Endothelial cell of umbilical vein (primary cell): ENCODE measurements at regions not wholly inside any gene's neighbourhood (a gene's known extent, or its start where the extent isn't known, plus 50 kb on each side); places are given as distances from the start of the nearest gene placed in this dataset.

Experiments used
- BruUV-seq: library from RNA; stranded (reverse); fragments of 400-500 nt; replicated peaks from 2 replicates; lab custom pipeline; 2021; lab: Mats Ljungman, UMichigan
- CTCF ChIA-PET: fragments of 300-600, 350-600 bp; sonication (Branson Sonifier 250); formaldehyde crosslinking; loops from one replicate; lab custom pipeline; 2021; ENCODE audit warnings: antibody characterized with exemption, inconsistent platforms; lab: Charles Lee
- POLR2A ChIA-PET: fragments of 300-600, 350-600 bp; sonication (Branson Sonifier 250); formaldehyde crosslinking; loops from one replicate; lab custom pipeline; 2021; ENCODE audit warnings: antibody characterized with exemption, inconsistent platforms; lab: Charles Lee
- DNase-seq: peaks from one replicate; pipeline ENCODE4 v3.0.0-alpha.2; 2011; ENCODE audit warnings: low read depth, low spot score
- FAIRE-seq: peaks from 2 replicates; lab custom pipeline; 2011; peaks lifted over from hg19 to GRCh38; lab: Jason Lieb, UNC
- H2AFZ ChIP-seq: 2 replicates; pipeline ENCODE4 v1.6.0; 2012; ENCODE audit warnings: low read depth, low read length, control low read depth, inconsistent platforms
- H3K27ac ChIP-seq: 2 replicates; pipeline ENCODE4 v1.5.1; 2011; ENCODE audit warnings: low read depth, mild to moderate bottlenecking, control low read depth, low read length, moderate library complexity; ENCODE audit not compliant: insufficient read depth
- H3K27me3 ChIP-seq, 2 experiments: 2 replicates each; pipeline versions ENCODE4 v1.6.0 to v1.6.1; 2011; ENCODE audit warnings: low read length in 2 of 2, mixed read lengths in 1 of 2; ENCODE audit not compliant: control insufficient read depth in 2 of 2, insufficient read depth in 2 of 2
- H3K36me3 ChIP-seq, 2 experiments: 2 replicates in 1 of 2; 3 replicates in 1 of 2; pipeline ENCODE4 v1.5.1; 2011; ENCODE audit warnings: low read length in 2 of 2, mild to moderate bottlenecking in 1 of 2, moderate library complexity in 1 of 2; ENCODE audit not compliant: control insufficient read depth in 2 of 2, insufficient read depth in 2 of 2; ENCODE audit errors: extremely low read depth in 1 of 2
- H3K4me1 ChIP-seq: 3 replicates; pipeline ENCODE4 v1.5.1; 2011; ENCODE audit warnings: mild to moderate bottlenecking, low read length; ENCODE audit not compliant: control insufficient read depth, insufficient read depth; ENCODE audit errors: extremely low read depth
- H3K4me2 ChIP-seq: 2 replicates; pipeline ENCODE4 v1.6.1; 2011; ENCODE audit warnings: low read length, control low read depth, mixed read lengths; ENCODE audit not compliant: insufficient read depth
- H3K4me3 ChIP-seq, 3 experiments: fragments of 200-600 bp in 1 of 3; sonication (generic), shearing (Covaris generic) in 1 of 3; replicated peaks in 1 of 3; 2 replicates each; pipeline ENCODE4 v1.5.1; 2011 to 2016; ENCODE audit warnings: control low read depth in 3 of 3, low read length in 3 of 3, mild to moderate bottlenecking in 2 of 3, inconsistent platforms in 1 of 3, low read depth in 1 of 3, moderate library complexity in 1 of 3; ENCODE audit not compliant: insufficient read depth in 1 of 3
- H3K79me2 ChIP-seq: 2 replicates; pipeline ENCODE4 v1.6.0; 2012; ENCODE audit warnings: low read length, inconsistent platforms; ENCODE audit not compliant: control insufficient read depth, insufficient read depth
- H3K9ac ChIP-seq: replicated peaks from 2 replicates; pipeline ENCODE3; 2011; ENCODE audit warnings: low read length, control low read depth; ENCODE audit not compliant: insufficient read depth; ENCODE audit errors: extremely low read depth
- H3K9me1 ChIP-seq: replicated peaks from 3 replicates; pipeline ENCODE4 v1.6.0; 2011; ENCODE audit warnings: mild to moderate bottlenecking, low read length; ENCODE audit not compliant: control insufficient read depth, insufficient read depth; ENCODE audit errors: extremely low read depth
- H3K9me3 ChIP-seq: replicated peaks from 2 replicates; pipeline ENCODE4 v1.5.1; 2012; ENCODE audit warnings: low read length, inconsistent platforms; ENCODE audit not compliant: control insufficient read depth, insufficient read depth
- H4K20me1 ChIP-seq: replicated peaks from 2 replicates; pipeline ENCODE3; 2011; ENCODE audit warnings: mild to moderate bottlenecking, low read length; ENCODE audit not compliant: control insufficient read depth, insufficient read depth; ENCODE audit errors: extremely low read depth
- CTCF ChIP-seq, 2 donors: IDR thresholded peaks; 1 replicate in 1 of 2; 2 replicates in 1 of 2; pipeline ENCODE4 v1.5.1; 2011; ENCODE audit warnings: low read length in 2 of 2, mild to moderate bottlenecking in 2 of 2, moderate library complexity in 2 of 2, control low read depth in 1 of 2, inconsistent platforms in 1 of 2, low read depth in 1 of 2; ENCODE audit not compliant: insufficient read depth in 1 of 2; ENCODE audit errors: extremely low read depth in 1 of 2
- EZH2 ChIP-seq: IDR thresholded peaks from 2 replicates; pipeline ENCODE4 v1.6.1; 2012; ENCODE audit warnings: borderline replicate concordance, low read depth, mild to moderate bottlenecking, moderate library complexity, low read length, inconsistent platforms; ENCODE audit not compliant: severe bottlenecking
- FOS ChIP-seq: IDR thresholded peaks from 2 replicates; pipeline ENCODE4 v1.6.1; 2011; ENCODE audit warnings: mild to moderate bottlenecking, low read length, moderate library complexity, borderline replicate concordance; ENCODE audit not compliant: insufficient read depth
- GATA2 ChIP-seq: IDR thresholded peaks from 2 replicates; pipeline ENCODE4 v1.7.0; 2011; ENCODE audit warnings: low read depth, mild to moderate bottlenecking, moderate library complexity, mixed read lengths, low read length; ENCODE audit not compliant: insufficient read length, insufficient read depth
- JUN ChIP-seq: IDR thresholded peaks from 2 replicates; pipeline ENCODE4 v1.6.1; 2011; ENCODE audit warnings: borderline replicate concordance, low read depth; ENCODE audit not compliant: insufficient read length, insufficient read depth
- MAX ChIP-seq: IDR thresholded peaks from 2 replicates; pipeline ENCODE4 v1.6.1; 2011; ENCODE audit not compliant: insufficient read depth, insufficient read length
- MYC ChIP-seq: IDR thresholded peaks from one replicate; pipeline ENCODE4 v1.6.1; 2011; ENCODE audit warnings: mild to moderate bottlenecking, low read depth, low read length
- POLR2A ChIP-seq: IDR thresholded peaks from 2 replicates; pipeline ENCODE4 v1.6.1; 2012; ENCODE audit warnings: low read depth, mild to moderate bottlenecking, control low read depth, low read length
- POLR2AphosphoS5 ChIP-seq: IDR thresholded peaks from 2 replicates; pipeline ENCODE4 v1.6.1; 2012; ENCODE audit warnings: low read depth, mild to moderate bottlenecking, control low read depth, low read length, moderate library complexity; ENCODE audit not compliant: insufficient read depth
- dilution Hi-C: fragments of 300-500 bp; cut with MboI; formaldehyde crosslinking; loops from one replicate; pipeline ENCODE4 v1.15.0; 2019; ENCODE audit warnings: low sequenced_read_pairs; ENCODE audit not compliant: extremely low pct_ligation_motif_present
- intact Hi-C: fragments of 100-400 bp; cut with micrococcal nuclease; formaldehyde crosslinking; loops from one replicate; pipeline ENCODE4 v1.10.0; 2022

GRCh38 chr6:44778513-44778912, 391.0 kb downstream of the CDC5L start:
- no peak overlapping the region for H3K4me2 ChIP-seq
- POLR2A ChIA-PET = no interaction called here
- no peaks in the 10 kb centered on the region for H4K20me1 ChIP-seq
- no peaks in the 10 kb centered on the region for H3K4me1 ChIP-seq
- DNase-seq (no peak), FAIRE-seq (no peak)
- H2AFZ ChIP-seq = no peak overlapping the region
- H3K4me3 ChIP-seq = no peak overlapping the region
- no peaks in the 10 kb centered on the region for H3K36me3 ChIP-seq
- dilution Hi-C loops (no loop called here), intact Hi-C loops (no loop called here)
- TF ChIP-seq POLR2AphosphoS5 = no peak
- TF ChIP-seq GATA2 = no peak
- TF ChIP-seq MYC = no peak
- TF ChIP-seq JUN = no peak
- no peak for TF ChIP-seq MAX
- TF ChIP-seq POLR2A = no peak
- no peak for TF ChIP-seq EZH2
- no peak for TF ChIP-seq CTCF (IDR thresholded peaks at IDR 0.05; ENCODE audit: extremely low read depth in 1 of 2, insufficient read depth in 1 of 2, low read depth in 1 of 2, low read length in 2 of 2)
- TF ChIP-seq FOS = no peak
- H3K9ac ChIP-seq = no peak overlapping the region
- no peaks in the 10 kb centered on the region for H3K79me2 ChIP-seq
- H3K27me3 ChIP-seq = no peaks in the 10 kb centered on the region
- H3K9me1 ChIP-seq = no peaks in the 10 kb centered on the region
- H3K9me3 ChIP-seq = no peaks in the 10 kb centered on the region
- no peak overlapping the region for H3K27ac ChIP-seq
- CTCF ChIA-PET = no interaction called here
- BruUV-seq = no TSS peak
